GM12874 (cell line): ENCODE measurements at regions not wholly inside any gene's neighbourhood (a gene's known extent, or its start where the extent isn't known, plus 50 kb on each side); places are given as distances from the start of the nearest gene placed in this dataset.

ENCODE experiments used
- TF ChIP-seq, protein P1 (sequence below): IDR thresholded peaks from 2 replicates; pipeline ENCODE4 v1.5.1; 2011; ENCODE audit warnings: low read depth, mild to moderate bottlenecking, control low read depth, low read length, moderate library complexity; ENCODE audit not compliant: insufficient read depth

DNA sequence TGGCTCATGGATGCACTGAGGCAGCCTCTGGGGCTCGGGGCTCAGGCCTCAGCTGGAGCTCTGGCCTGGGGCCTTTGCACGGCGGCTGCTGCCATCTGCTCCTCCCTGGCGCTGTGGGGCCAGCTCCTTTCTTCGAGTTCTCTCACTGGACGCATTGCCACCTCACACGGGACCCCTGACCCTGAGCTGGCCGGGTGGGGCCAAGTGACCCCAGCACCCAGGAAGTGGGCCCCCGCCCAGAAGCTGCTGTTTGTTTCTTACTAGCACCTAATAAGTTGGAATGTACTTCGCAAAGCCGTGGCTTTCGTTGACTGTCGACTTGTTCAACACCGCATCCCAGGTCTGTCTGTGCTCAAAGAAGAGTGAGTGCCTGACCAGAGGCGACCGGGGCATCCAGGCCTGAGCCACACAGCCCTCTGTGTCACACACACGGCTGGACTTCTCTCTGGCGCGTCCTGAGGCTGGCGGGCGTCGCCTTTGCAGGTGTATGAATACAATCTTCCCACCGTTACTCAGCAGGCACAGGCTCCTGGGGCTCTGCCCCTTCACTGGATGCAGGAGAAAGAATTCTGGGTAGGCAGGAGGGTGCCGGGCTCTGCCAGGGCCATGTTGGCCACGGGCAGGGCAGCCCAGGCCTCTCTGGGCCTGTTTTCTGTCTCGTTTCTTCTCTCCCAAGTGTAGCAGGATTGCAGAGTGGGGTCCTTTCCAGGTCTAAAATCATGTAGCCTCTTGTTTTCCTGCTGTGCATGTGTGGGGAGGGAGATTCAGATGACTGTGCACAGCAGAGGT, 112.9 kb downstream of the DLL1 start:
- TF ChIP-seq, protein P1, sequence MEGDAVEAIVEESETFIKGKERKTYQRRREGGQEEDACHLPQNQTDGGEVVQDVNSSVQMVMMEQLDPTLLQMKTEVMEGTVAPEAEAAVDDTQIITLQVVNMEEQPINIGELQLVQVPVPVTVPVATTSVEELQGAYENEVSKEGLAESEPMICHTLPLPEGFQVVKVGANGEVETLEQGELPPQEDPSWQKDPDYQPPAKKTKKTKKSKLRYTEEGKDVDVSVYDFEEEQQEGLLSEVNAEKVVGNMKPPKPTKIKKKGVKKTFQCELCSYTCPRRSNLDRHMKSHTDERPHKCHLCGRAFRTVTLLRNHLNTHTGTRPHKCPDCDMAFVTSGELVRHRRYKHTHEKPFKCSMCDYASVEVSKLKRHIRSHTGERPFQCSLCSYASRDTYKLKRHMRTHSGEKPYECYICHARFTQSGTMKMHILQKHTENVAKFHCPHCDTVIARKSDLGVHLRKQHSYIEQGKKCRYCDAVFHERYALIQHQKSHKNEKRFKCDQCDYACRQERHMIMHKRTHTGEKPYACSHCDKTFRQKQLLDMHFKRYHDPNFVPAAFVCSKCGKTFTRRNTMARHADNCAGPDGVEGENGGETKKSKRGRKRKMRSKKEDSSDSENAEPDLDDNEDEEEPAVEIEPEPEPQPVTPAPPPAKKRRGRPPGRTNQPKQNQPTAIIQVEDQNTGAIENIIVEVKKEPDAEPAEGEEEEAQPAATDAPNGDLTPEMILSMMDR: no peak

DNA sequence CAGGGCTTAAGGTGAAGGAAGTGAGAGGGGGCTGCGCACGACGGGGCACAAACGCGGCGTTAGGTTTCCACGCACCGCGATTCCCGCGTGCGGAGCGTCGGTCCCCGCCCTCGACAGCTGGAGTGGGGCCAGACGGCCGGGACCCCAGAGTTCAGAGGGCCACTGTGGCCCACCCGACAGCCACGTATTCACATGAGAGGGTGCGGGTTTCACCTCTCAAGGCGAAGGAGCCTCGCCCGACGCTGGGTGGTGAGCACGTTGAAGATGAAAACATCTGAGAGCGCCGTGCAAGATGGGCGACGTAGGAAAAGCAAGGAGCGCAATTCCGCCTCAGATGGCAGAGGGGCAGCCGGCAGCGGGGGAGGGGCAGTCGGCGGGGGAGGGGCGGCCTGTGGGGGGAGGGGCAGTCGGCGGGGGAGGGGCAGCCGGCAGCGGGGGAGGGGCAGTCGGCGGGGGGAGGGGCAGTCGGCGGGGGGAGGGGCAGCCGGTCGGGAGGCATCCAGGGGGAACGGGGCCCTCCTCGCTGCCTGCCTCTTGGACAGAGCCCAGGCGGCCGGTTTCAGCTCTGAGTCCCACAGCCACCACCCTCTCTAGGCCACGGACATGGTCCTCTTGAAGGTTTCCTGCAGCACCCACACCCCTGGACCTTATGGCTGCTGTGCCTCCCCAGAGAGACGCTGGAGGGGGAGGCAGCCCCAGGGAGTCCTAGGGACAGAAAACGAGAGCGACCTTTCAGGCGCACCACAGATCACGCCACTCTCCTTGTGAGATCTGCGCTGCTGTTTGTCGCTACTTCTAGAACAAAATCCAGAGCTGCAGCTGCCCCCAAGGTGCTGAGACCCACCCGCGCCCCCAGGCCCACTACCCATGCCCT, 113.7 kb downstream of the DLL1 start:
- TF ChIP-seq, protein P1: no peak

DNA sequence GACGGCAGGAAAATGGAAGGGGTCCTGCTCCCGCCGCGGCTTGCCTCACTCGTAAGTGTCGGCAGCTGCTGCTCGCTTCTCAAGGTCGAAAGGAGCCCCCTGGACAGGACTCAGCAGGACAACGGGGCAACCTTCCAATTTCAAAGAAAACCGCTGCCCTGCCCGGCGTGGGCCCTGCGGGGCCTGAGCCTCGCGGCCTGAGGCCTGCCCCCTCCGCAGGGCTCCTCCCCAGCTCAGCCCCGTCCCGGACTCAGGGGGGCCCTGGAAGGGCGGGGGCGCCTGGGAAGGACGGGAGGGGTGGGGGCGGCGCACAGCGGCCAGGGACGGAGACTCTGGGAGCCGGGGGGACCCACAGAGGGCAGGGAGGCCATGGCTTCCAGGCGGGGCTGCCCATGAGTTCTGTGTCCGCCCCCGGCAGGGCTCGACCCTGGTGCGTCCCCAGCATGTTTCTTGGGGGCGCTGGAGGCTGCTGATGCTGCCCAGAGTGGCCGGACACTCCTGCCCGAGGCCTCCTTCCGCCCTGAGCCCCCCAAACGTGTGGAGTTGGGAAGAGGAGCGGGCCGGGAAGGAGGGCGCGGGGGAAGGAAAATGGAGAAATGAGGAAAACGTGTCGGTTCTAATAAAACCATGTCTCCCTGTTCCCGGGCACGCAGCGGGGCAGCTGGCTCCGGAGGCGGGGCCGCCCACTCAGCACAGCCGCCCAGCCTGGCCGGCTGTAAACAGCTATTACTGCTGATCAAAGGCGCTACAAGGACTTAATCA, 114.6 kb downstream of the DLL1 start:
- TF ChIP-seq, protein P1: no peak

DNA sequence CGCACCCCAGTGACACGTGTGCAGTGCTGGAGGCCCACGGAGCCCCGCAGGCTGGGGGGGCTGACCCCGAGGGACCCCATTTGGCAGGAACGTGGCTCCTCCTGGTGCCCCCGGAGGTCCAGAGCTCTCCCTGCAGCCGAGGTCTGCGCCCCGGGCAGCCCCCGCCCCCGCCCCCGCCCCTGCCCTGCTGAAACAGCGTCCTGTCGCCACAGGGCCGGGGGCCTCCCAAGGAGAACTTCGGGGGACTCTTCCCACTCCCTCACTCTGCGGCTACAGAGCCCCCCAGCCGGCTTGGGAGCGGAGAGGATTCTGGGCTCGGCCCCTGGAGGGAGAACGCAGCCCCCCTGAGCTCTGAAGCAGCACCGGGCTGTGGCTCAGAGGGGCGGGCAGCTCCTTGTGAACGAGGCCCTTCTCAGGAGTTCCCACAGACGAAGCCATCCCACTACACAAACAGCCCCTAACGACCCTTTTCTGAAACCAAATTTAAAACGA, 115.2 kb downstream of the DLL1 start:
- TF ChIP-seq, protein P1: no peak

DNA sequence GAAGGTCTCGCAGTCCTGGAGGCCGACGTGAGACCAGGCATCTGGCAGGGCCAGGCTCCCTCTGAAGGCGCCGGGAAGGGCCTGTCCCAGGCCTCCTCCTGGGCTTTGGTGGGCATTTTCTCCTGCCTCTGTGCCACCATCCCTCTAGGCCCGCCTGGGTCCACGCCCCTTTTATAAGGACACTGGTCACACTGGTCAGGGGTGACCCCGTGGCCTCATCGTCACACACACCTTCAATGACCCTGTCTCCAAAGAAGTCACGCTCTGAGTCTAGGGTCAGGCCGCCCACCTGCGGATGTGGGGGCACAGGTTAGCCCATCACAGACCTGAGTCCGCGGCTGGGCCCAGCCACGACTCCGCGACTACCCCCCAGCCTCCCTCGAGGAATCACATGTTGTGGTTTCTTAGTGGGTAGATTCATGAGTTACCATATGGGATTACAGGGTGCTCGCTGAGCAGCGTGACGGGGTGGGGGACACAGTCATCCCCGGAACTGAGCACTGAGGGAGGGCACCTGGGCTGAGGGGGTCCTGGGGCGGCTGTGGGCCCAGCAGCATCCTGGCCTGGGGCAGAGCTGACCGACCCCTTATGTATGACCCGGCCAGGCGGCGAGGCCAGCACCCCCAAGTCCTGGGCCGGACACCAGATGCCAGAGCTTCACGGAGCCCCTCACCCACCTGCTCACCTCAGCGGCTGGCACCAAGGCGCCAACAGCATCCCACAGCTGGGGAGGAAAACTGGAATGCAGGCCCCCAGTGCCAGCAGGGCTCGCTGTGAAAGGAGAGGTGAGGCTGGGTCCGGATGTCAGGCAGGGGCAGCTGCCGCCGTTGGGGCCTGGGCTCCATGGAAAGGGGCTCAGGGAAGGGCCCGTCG, 115.9 kb downstream of the DLL1 start:
- TF ChIP-seq, protein P1: no peak

GRCh38 chr6:170174124-170174770, 116.6 kb downstream of the DLL1 start:
- TF ChIP-seq, protein P1: no peak
